T-helper 2 cell treated with Interferon-gamma antibody and Interleukin-4, amounts not matched to agents 100 ng/mL and 5 ng/mL, for 36 hours (primary cell): ENCODE measurements at regions not wholly inside any gene's neighbourhood (a gene's known extent, or its start where the extent isn't known, plus 50 kb on each side); places are given as distances from the start of the nearest gene placed in this dataset.
"Not testable (repeated sequence)": the region's sequence is repeated elsewhere in the genome, so short reads cannot be mapped to it uniquely, and the experiment has no call there.

Experiments used
- intact Hi-C: fragments of 100-400 bp; cut with micrococcal nuclease; formaldehyde crosslinking; loops from one replicate; pipeline ENCODE4 v1.15.1; 2023

- intact Hi-C loops = not testable (repeated sequence)
Measured at GRCh38 chr15:79744485-79744884, 152.3 kb downstream of the MTHFS start.

DNA sequence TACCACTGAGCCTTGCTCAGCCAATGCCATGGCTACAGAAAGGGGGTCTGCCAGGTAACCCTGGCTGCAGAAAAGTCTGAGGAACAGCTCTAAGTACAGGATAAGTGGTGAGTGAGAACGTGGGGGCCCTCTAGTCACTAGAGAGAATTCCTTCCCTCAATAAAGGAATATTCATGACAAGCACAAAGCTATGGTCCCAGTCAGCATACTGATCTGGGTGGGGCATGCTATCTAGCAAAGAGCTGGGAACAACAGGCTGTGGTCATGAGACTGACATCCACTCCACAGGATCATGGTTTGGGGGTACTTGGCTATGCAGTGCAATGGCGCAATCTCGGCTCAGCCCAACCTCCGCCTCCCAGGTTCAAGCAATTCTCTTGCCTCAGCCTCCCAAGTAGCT is 140.4 kb downstream of the MTHFS start:
- intact Hi-C loops = no loop called here

DNA sequence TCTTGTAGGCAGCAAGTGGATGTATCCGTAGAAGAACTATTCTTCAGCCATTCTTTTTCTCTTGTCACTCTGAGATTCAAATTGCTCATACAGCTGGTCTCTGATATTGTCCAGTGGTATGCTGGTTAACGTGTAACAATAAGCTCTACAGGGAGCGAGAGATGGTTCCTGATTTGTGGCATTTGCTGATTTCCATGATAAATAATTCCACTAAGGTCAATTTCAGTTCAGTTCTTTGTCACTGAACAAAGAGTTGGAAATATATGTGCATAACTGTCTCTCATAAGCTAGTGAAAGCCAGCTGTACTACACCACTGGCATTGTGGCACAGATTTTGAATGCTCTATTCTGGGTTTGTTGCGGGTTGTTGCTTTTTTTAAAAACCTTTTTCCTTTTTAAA is 131.7 kb downstream of the MTHFS start:
- intact Hi-C loops = no loop called here

DNA sequence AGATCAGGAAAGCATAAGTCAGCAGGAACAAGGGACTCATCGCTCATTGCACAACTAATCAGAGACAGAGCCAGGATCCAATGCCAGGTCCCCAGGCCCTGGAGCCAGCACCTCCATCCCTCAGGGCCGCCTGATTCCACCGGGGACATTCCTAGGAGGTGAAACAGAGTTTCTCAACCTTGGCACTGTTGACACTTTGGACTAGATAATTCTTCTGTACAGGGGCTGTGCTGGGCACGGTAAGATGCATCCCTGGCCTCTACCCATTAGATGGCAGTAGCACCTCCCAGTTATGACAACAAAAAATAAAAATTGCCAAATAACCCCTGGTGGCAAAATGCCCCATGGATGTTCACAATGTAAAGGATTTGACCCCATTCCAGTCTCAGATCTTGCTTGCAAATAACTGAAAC is 127.7 kb downstream of the MTHFS start:
- intact Hi-C loops = no loop called here

GRCh38 chr15:79769933-79770759 is 126.7 kb downstream of the MTHFS start:
- intact Hi-C loops = no loop called here

GRCh38 chr15:79773128-79773527 is 123.7 kb downstream of the MTHFS start:
- intact Hi-C loops = no loop called here

DNA sequence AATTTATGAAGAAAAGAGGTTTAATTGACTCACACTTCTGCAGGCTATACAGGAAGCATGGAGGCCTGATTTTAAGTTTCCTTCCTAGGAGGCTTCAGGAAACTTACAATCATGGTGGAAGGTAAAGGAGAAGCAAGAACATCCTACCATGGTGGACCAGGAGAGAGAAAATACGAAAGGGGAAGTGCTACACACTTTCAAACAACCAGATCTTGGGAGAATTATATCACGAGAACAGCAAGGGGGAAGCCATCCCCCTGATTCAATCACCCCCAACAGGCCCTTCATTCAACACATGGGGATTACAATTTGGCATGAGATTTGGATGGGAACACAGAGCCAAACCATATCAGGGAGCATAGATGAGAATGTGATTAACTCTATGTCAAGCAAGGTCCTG is 121.0 kb downstream of the MTHFS start:
- intact Hi-C loops = no loop called here

GRCh38 chr15:79777916-79778315 is 118.9 kb downstream of the MTHFS start:
- intact Hi-C loops = no loop called here

- intact Hi-C loops = no loop called here
Measured at GRCh38 chr15:79778378-79778990, 118.3 kb downstream of the MTHFS start.

- intact Hi-C loops = no loop called here
Measured at GRCh38 chr15:79779746-79780145, 117.1 kb downstream of the MTHFS start.

- intact Hi-C loops = not testable (repeated sequence)
Measured at GRCh38 chr15:79782307-79782706, 114.5 kb downstream of the MTHFS start.
